Right ventricle myocardium superior (tissue), 1 donor: ENCODE measurements at regions not wholly inside any gene's neighbourhood (a gene's known extent, or its start where the extent isn't known, plus 50 kb on each side); places are given as distances from the start of the nearest gene placed in this dataset.
"Not testable (repeated sequence)": the region's sequence is repeated elsewhere in the genome, so short reads cannot be mapped to it uniquely, and the experiment has no call there.

ENCODE experiments used
- ATAC-seq: fragments of 200-7000 bp; cut with Tn5 transposase; one replicate; pipeline ENCODE4 v1.9.1; 2020; ENCODE audit warnings: mild to moderate bottlenecking; ENCODE audit not compliant: poor library complexity
- DNase-seq: peaks from one replicate; pipeline ENCODE4 v3.0.0-alpha.2; 2020
- intact Hi-C: fragments of 100-400 bp; cut with DNase I; formaldehyde crosslinking; loops from one replicate; pipeline ENCODE4 v1.11.2; 2022
- donor health status: DM: no; HTN: yes; CAD: no; lungs with severe emphysema.

DNA sequence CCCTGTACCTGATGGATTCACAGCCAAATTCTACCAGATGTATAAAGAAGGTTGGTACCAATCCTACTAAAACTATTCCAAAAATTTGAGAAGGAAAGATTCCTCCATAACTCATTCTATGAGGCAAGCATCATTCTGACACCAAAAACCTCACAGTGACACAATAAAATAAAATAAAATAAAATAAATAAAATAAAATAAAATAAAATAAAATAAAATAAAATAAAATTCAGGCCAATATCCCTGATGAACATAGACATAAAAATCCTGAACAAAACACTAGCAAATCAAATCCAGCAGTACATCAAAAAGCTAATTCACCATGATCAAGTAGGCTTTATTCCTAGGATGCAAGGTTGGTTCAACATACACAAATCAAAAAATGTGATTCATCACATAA lies 108.1 kb downstream of the PROX1 start:
- DNase-seq, ATAC-seq, intact Hi-C loops: not testable (repeated sequence)

DNA sequence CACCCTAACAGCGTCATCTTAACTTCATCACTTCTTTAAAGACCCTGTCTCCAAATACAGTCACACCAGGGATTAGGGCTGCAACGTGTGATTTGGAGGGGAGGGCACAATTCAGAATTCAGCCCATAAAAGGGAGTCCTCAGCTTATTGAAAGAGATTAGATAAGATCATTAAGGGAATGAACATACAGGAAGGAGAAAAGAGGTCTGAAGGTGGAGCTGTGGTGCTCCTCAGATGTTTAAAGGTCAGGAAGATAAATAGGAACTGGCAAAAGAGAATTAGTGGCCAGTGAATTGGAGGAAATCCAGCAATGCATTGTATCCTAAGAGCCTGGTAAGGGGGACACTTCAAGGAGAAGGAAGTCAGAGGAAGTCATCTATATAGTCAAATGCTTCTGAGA lies 113.5 kb downstream of the PROX1 start:
- intact Hi-C loops = loop anchor here (5.0 kb wide), 1 partner anchor 49 kb away; no protein-coding TSS in a partner anchor
- no peak for DNase-seq
- ATAC-seq = no peak

DNA sequence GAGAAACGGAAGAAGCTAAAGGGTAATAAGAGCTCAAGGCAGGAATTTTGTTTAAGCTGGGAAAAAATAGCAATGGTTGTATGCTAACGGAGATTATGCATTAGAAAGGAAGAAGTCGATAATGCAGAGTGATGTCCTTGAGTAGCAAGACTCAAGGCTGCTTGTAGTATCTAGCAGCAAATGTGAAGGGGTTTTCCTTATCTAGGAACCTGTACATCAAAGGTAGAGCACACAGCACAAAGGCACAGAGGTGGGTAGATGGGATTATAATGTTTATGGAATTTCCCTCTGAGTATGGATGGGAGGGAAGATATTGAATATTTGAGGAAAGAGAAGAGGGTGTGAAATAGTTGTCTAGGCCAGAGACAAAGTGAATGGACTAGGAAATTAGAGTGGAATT lies 114.1 kb downstream of the PROX1 start:
- ATAC-seq (no peak), DNase-seq (no peak)
- intact Hi-C loops = loop anchor here (5.0 kb wide), 1 partner anchor 50 kb away; no protein-coding TSS in a partner anchor

DNA sequence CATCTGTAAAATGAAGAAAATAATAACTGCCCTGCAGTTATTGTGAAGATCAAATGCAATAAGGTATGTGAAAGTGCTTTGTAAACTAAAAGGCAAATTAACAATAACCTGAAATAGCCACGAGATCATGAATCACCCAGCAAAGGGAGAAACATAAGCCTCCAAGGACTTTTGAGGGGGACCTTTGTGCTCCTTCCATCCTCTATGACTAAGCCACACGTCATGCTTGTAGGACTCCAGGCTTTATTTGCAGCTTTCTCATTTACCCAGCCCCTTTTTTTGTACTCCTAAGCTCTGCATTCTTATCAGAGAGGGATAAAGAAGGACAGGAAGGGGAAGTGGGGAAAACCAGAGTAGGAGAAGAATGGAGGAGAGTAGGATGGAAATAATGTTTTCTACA lies 115.1 kb downstream of the PROX1 start:
- ATAC-seq (no peak), DNase-seq (no peak)
- intact Hi-C loops = loop anchor here (5.0 kb wide), 1 partner anchor 51 kb away; no protein-coding TSS in a partner anchor

DNA sequence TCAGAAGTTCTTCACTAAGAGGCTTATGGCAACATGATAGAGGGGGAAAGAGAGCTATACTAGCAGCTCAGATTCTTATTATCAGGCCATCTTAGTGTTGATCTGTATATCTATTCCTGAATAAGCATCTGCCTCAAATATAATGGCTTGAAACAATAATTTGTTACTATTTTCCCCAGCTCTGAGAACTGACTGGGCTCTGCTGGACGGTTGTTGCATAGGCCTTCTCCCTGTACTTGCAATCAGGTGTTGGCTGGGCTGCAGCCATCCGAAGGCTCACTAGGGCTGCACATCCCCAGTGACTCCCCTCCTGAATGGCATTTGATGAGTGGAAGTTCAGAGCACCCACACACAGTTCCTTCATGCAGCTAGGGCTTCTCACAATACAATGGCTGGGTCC lies 116.0 kb downstream of the PROX1 start:
- ATAC-seq (no peak), DNase-seq (no peak)
- intact Hi-C loops = loop anchor here (5.0 kb wide), 1 partner anchor 51 kb away; no protein-coding TSS in a partner anchor

DNA sequence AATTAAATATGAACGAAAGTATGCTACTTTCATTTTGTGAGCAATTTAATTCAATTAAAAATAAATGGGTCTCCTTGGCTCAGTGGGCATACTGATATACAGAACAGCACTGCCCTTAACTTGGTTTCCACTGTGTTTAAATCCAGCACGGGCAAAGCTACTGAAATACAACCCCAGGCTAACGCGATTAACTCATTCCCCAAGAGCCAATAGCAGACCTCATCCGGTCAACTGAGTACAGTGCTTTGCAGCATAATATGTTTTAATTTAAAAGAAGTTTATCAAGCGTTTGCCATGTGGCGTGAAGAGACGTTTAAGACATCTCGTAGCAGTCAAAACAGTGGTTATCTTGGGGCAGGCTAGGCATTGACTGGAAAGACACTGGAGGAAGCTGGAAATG lies 118.6 kb downstream of the PROX1 start:
- intact Hi-C loops = no loop called here
- ATAC-seq (peak; percentile 54), DNase-seq (no peak)

DNA sequence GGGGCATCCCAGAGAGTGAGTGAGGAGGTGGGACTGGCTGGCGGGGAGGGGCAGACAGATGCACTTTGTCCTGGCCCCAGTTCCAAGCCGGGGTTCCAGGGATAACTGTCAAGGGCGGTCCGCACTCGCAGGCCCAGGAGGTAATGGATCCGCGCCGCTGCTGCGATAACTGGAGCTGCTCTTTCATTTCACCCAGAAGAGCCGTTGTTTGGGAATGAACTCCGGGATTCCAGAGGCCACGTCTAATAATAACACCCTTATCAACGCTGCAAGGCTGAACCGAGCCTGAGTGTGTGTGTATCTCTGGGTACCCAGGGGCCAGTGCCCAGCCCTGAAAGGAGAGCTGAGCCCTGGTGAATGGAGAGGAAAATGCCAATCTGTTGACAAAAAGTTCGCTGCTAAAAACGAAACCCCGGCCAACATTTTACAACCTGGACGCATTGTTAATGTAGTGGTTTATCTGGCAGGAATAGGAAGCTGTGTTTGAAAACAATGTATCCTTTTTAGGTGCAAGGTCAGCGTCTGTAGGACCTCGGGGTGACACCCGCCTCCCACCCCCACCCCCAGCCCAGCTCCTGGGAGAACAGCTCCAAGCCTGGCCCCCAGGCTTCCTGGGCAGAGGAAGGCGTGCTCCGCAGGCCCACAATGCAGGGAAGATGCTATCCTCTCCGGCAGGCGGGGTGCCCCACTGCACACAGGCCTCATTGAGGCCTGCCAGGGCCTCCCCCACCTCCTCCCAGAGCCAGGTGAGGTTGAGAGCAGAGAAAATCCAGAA lies 119.7 kb downstream of the PROX1 start:
- peak; percentile 70 for DNase-seq
- ATAC-seq = peak; percentile 94
- intact Hi-C loops = no loop called here

DNA sequence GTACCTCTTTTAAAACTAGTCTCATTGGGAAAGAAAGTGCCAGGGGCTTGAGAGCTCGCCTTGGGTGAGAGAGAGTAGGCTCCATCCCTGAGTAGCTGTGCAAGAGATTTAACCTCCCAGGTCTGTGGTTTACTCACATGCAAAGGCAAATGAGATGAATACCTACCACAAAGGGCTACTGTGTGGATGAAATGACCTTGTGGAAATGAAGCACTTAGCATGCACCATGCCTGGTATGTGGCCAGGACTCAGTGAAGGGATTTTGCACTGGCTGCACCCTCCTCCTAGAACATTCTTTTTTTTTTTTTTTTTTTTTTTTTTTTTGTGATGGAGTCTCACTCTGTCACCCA lies 120.3 kb downstream of the PROX1 start:
- ATAC-seq (peak; percentile 47), DNase-seq (no peak)
- intact Hi-C loops = no loop called here

DNA sequence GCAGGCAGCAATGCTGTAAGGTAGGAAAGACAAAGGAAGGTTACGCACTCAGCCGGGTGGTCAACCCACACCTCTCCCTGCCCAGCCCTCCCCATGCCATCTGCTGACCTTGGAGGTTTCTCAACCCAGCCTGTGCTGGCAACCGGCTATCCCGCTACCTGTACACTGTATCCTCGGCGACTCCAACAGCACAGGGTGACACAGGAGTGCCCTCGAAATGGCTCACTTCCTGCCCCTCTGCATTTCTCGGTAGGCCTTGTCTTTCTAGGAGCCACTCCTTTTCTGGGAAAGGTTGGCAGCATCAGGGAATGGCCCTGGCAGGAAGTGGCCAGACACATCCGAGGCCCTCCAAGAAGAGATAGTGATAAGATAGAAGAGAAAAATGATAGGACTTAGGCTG lies 124.0 kb downstream of the PROX1 start:
- ATAC-seq = no peak
- intact Hi-C loops = no loop called here
- DNase-seq = no peak

DNA sequence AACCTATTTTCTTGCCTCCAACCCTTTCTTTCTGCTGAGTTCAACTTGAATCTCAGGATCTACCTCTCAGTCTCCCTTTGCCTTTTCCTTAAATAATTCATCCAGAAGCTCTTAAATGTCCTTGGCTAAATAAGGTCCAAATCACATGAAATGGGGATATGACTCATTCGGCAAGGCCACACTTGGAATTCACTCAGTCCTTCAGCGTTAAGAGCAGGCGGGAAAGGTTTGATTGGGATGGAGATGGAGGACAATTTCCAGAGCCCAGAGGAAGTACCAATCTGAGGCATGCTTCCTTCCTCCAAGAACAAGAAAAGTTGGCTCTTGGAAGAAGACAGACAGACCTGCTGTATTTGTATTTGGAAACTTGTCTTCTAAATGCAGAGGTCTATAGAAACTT lies 128.5 kb downstream of the PROX1 start:
- intact Hi-C loops = no loop called here
- DNase-seq (no peak), ATAC-seq (no peak)

DNA sequence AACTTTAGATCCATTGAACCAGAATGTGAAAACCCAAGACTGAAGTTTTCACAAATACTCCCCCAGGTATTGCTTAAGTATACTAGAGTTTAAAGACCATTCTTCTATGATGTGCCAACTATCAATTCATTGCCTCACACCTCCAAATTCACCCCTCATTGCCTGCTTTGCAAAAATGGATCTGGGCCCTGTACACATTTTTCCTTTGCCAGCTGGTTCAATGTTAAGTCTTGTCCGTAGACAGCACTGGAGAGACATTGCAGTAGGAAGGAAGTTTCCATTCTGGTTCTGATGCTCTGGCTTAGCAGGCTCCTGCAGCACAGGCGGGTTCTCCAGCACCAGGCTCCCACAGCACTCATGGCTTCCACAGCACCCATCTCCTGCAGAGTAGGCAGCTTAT lies 130.0 kb downstream of the PROX1 start:
- intact Hi-C loops = no loop called here
- DNase-seq (no peak), ATAC-seq (no peak)

DNA sequence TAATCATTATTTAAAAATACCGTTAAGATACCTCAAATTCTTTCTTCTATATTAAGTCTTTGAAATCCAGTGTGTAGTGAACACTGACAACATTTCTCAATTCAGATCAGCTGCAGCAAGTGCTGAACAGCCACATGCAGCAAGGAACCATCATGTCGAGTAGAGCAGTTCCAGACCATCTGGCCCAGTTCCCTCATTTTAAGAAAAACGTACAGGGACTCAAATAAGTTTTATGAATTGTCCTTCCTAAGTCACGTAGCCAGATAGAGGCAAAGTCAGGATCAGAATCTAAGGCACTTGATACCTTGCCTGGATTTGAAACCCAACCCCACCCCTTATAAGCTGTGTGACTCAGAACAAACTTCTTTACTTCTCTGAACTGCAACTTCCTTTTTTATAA lies 132.4 kb downstream of the PROX1 start:
- ATAC-seq (no peak), DNase-seq (no peak)
- intact Hi-C loops = loop anchor here (5.0 to 10.0 kb wide), 3 partner anchors 133 to 875 kb away; partner anchors contain the start of gene PROX1

DNA sequence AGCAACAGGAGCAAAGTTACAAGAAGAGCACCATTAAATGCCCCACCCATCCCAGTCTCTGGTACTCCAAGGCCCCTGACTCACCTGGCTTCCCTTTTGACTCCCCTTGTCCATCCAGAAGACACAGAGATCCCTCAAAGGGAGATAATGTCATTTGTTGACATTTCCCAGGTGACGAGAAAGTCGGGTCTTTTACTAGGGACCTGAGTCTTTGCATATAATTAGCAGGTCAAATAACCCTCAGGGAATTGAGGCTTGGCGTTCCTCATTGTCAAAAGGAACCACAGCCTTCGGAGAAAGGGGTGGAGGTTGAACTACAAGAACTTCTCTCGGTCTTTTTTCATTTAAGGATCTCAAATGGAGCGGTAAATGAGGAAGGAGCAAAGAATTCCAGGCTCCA lies 133.2 kb downstream of the PROX1 start:
- DNase-seq (no peak), ATAC-seq (no peak)
- intact Hi-C loops = loop anchor here (5.0 to 10.0 kb wide), 3 partner anchors 134 to 876 kb away; partner anchors contain the start of gene PROX1

DNA sequence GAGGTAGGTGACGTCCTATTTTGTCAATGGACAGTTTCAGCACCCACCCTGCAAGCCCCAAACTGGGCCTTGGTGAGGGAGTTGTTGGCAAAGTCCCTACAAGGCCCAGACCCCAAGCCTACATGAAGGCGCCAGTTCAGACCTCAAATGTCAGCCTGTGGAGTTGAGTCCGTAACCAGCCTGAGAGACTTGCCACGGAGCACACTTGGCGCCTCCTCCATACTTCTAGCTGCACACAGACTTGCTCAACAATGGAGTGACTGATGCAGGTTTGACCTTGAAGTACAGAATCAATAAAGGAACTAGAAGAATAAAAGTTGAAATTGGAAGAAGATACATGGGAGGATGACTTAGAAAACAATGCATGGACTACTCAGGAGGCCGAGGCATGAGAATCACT lies 134.3 kb downstream of the PROX1 start:
- ATAC-seq (no peak), DNase-seq (no peak)
- intact Hi-C loops = loop anchor here (5.0 to 10.0 kb wide), 3 partner anchors 135 to 877 kb away; partner anchors contain the start of gene PROX1

DNA sequence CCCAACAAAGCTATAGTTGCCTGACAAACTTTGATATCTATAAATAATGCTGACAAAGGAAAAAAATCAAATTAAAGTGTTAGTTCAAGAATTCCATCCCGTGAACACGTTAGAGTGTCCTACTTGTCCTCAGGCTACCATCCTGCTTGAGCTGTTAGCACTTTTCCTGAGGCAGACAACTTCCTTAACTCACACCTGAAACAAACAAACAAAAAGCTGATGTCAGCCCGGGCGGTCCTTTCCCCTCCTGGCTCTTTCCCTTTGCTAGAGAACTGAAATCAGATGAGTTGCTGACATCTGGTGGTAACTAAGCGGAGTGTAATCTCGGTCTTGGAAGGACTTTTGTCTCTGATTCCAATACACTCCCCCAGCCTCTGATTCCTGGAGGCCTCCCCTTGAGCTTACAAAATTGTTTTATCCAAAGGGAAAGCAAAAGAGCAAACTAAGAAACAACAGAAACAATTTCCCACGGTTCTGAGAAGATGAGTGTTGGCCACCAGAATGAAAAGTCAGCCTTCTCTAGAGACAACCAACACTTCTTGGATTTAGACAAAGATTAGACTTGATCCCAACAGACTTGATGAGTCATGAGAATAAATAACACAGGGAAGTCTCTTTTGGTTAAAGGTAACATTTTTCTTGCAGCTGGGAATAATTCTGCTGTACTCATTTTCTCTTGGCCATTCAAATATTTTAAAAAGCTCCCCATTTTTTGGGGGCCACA lies 135.4 kb downstream of the PROX1 start:
- ATAC-seq = peak; percentile 91
- no peak for DNase-seq
- intact Hi-C loops = loop anchor here (5.0 to 10.0 kb wide), 3 partner anchors 136 to 878 kb away; partner anchors contain the start of gene PROX1

DNA sequence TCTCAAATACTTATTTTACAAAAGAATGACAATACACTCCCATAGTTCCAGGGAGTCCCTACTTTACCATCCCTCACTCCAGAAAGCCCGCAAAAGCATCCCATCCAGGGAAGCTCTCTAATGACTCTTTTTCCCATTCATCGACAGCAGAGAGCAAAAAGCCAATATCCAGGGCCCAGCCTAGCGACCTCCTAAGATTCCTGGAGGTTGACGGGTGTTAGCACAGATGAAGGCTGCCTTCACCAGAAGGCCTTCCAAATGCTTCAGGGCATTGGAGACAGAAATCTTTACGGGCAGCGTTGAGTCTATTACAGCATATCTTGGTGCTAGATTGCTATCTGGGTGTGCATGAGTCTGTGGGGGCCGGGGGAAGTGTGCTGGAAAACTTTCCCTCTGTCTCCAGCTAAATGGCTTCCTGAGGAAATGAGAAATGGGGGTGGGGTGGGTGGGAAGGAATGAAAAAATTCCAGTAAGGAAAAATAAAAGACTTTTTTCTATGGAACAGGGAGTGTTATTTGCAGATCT lies 136.6 kb downstream of the PROX1 start:
- DNase-seq (no peak), ATAC-seq (no peak)
- intact Hi-C loops = loop anchor here (5.0 to 10.0 kb wide), 3 partner anchors 137 to 880 kb away; partner anchors contain the start of gene PROX1

DNA sequence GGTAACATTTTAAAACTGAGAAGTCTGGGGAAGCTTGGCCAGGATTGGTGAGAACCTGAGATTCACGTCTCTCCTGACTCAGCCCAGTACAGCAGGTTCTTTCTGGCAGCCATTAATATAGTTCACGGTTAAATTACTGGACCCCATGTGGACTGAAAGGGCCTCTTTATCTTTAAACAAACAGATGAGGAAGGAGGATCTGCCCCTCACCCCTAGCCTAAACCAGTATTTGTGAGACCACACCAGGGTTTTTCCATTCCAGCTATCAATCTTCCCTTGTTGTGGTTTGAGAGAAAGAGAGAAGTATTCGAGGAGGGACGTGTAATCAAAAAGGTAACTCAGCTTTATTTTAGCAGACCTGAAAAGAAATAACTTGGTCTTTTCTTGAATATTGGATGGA lies 137.1 kb downstream of the PROX1 start:
- intact Hi-C loops = loop anchor here (5.0 to 10.0 kb wide), 3 partner anchors 138 to 880 kb away; partner anchors contain the start of gene PROX1
- ATAC-seq (no peak), DNase-seq (no peak)

DNA sequence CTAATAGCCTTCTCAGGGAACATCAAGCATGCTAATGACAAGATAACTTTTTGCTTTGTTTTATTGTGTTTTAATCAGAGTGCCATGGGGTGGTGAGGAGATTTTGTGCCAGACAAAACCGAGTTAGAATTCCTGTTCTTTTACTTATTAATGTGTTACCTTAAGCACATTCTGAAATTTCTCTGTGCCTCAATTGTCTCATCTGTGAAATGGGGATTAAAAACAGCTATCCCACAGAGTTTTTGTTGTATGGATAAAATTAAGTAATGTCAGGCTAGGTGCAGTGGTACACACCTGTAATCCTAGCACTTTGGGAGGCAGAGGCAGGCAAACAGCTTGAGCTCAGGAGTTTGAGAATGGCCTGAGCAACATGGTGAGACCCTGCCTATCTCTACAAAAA lies 138.0 kb downstream of the PROX1 start:
- intact Hi-C loops = loop anchor here (10.0 kb wide), 1 partner anchor 881 kb away; no protein-coding TSS in a partner anchor
- DNase-seq (no peak), ATAC-seq (no peak)

DNA sequence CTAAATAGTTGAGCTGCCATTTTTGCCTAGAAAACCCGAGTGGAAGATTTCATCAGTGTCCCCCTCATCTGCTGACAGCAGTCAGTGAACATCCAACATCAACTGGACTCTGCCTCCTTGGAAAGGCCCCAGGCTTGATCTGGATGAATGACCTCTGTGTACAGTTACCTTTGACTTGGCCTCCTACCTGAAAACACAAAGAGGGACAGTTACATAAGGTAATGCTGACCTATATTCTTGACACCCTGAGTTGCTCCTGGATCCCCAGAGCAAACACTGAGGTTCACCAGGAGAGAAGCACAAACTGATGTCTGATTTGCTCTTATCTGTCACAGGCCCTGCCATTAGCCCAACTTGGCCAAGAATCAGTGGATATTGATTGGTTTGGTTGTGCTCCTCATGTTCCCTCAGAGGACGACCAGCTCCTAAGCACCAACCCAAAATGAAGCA lies 138.9 kb downstream of the PROX1 start:
- DNase-seq (no peak), ATAC-seq (no peak)
- intact Hi-C loops = loop anchor here (10.0 kb wide), 1 partner anchor 882 kb away; no protein-coding TSS in a partner anchor
